GM12878 (cell line): ENCODE measurements at regions not wholly inside any gene's neighbourhood (a gene's known extent, or its start where the extent isn't known, plus 50 kb on each side); places are given as distances from the start of the nearest gene placed in this dataset.

Source experiments
- ATAC-seq: fragments of 200-7000 bp; cut with Tn5 transposase; 3 replicates; pipeline ENCODE4 v1.9.1; 2020; ENCODE audit warnings: mild to moderate bottlenecking, moderate library complexity
- BruUV-seq: library from RNA; stranded (reverse); fragments of 400-500 nt; replicated peaks from 2 replicates; lab custom pipeline; 2021; lab: Mats Ljungman, UMichigan
- CTCF ChIA-PET: fragments of 300-600 bp; sonication (Branson Sonifier 250); formaldehyde crosslinking; extraction: SDS; loops from one replicate; lab custom pipeline; 2021; ENCODE audit warnings: inconsistent platforms; lab: Yijun Ruan, JAX
- POLR2A ChIA-PET: fragments of 350-600 bp; formaldehyde crosslinking; extraction: SDS; loops from one replicate; lab custom pipeline; 2021; ENCODE audit warnings: inconsistent platforms; lab: Charles Lee
- RAD21 ChIA-PET: fragments of 300-600 bp; sonication (Branson Sonifier 250); formaldehyde crosslinking; loops from one replicate; lab custom pipeline; 2023; ENCODE audit warnings: antibody characterized with exemption; ENCODE audit not compliant: unreplicated experiment; lab: Charles Lee
- SMC1A ChIA-PET: fragments of 300-600 bp; sonication (Branson Sonifier 250); formaldehyde crosslinking; loops from one replicate; lab custom pipeline; 2023; ENCODE audit not compliant: unreplicated experiment, uncharacterized antibody; lab: Charles Lee
- DNase-seq: peaks from one replicate; pipeline ENCODE4 v3.0.0-alpha.2; 2011; ENCODE audit warnings: low read depth, low spot score
- FAIRE-seq: peaks from 3 replicates; lab custom pipeline; 2011; peaks lifted over from hg19 to GRCh38; lab: Jason Lieb, UNC
- H2AFZ ChIP-seq: 2 replicates; pipeline ENCODE4 v1.6.0; 2011; ENCODE audit warnings: low read depth, low read length, control low read depth; ENCODE audit not compliant: control insufficient read depth
- H3K27ac ChIP-seq: 2 replicates; pipeline ENCODE4 v1.5.1; 2011; ENCODE audit warnings: control low read depth; ENCODE audit not compliant: control insufficient read depth, insufficient read depth
- H3K27me3 ChIP-seq, 2 experiments: replicated peaks in 1 of 2; 2 replicates each; pipeline versions ENCODE4 v1.6.0 to v1.6.1; 2011; ENCODE audit warnings: low read length in 1 of 2; ENCODE audit not compliant: control insufficient read depth in 2 of 2, insufficient read depth in 2 of 2
- H3K36me3 ChIP-seq, 2 experiments: 2 replicates each; pipeline ENCODE4 v1.5.1; 2011; ENCODE audit warnings: low read length in 1 of 2; ENCODE audit not compliant: control insufficient read depth in 2 of 2, insufficient read depth in 2 of 2
- H3K4me1 ChIP-seq: 2 replicates; pipeline ENCODE4 v1.6.1; 2011; ENCODE audit warnings: mild to moderate bottlenecking, low read length, moderate library complexity, mixed read lengths; ENCODE audit not compliant: control insufficient read depth, insufficient read depth
- H3K4me2 ChIP-seq: 2 replicates; pipeline ENCODE4 v1.6.0; 2011; ENCODE audit warnings: control low read depth; ENCODE audit not compliant: control insufficient read depth, insufficient read depth
- H3K4me3 ChIP-seq: fragments of 200-600 bp; sonication (generic); 2 replicates; pipeline ENCODE4 v1.5.1; 2016
- H3K79me2 ChIP-seq: 2 replicates; pipeline ENCODE4 v1.6.0; 2011; ENCODE audit warnings: low read length; ENCODE audit not compliant: control insufficient read depth, insufficient read depth
- H3K9ac ChIP-seq: 2 replicates; pipeline ENCODE4 v1.8.0; 2011; ENCODE audit warnings: low read length, control low read depth, mixed read lengths; ENCODE audit not compliant: control insufficient read depth, insufficient read depth
- H3K9me3 ChIP-seq: replicated peaks from 3 replicates; pipeline ENCODE4 v1.5.1; 2011; ENCODE audit warnings: mild to moderate bottlenecking, low read length; ENCODE audit not compliant: control insufficient read depth, insufficient read depth
- H4K20me1 ChIP-seq: 2 replicates; pipeline ENCODE4 v1.6.0; 2011; ENCODE audit not compliant: control insufficient read depth, insufficient read depth
- E2F4 ChIP-seq: IDR thresholded peaks from 2 replicates; pipeline ENCODE4 v1.6.1; 2012; ENCODE audit warnings: low read depth, low read length, improper control_type of control experiment
- KDM1A ChIP-seq: fragments of 200-600 bp; sonication (generic); IDR thresholded peaks from 2 replicates; pipeline ENCODE4 v1.6.1; 2016; ENCODE audit warnings: borderline replicate concordance
- MEF2B ChIP-seq: fragments of 450-650 bp; IDR thresholded peaks from 2 replicates; pipeline ENCODE4 v1.6.1; 2018; ENCODE audit warnings: mild to moderate bottlenecking, moderate library complexity; ENCODE audit not compliant: partially characterized antibody, poor library complexity, severe bottlenecking
- NKRF ChIP-seq: fragments of 450-650 bp; conservative IDR thresholded peaks from 2 replicates; pipeline ENCODE4 v1.6.1; 2017; ENCODE audit warnings: mild to moderate bottlenecking, moderate library complexity
- PAX5 ChIP-seq: IDR thresholded peaks from 2 replicates; pipeline ENCODE4 v1.6.1; 2011; ENCODE audit warnings: low read depth, low read length, borderline replicate concordance
- SIN3A ChIP-seq: IDR thresholded peaks from 2 replicates; pipeline ENCODE4 v1.6.1; 2012; ENCODE audit warnings: low read depth, low read length, improper control_type of control experiment
- SMAD1 ChIP-seq: fragments of 450-650 bp; IDR thresholded peaks from 2 replicates; pipeline ENCODE4 v1.6.1; 2018; ENCODE audit warnings: mild to moderate bottlenecking, low read depth; ENCODE audit not compliant: partially characterized antibody
- TCF12 ChIP-seq: IDR thresholded peaks from 2 replicates; pipeline ENCODE4 v1.6.1; 2011; ENCODE audit warnings: low read depth, mild to moderate bottlenecking, low read length
- TCF7 ChIP-seq: IDR thresholded peaks from 2 replicates; pipeline ENCODE4 v1.6.1; 2014; ENCODE audit warnings: antibody characterized with exemption, borderline replicate concordance
- WRNIP1 ChIP-seq: IDR thresholded peaks from 2 replicates; pipeline ENCODE4 v1.6.1; 2011; ENCODE audit warnings: low read depth, low read length, improper control_type of control experiment, borderline replicate concordance
- ZNF24 ChIP-seq: fragments of 450-650 bp; IDR thresholded peaks from 2 replicates; pipeline ENCODE4 v1.6.1; 2017; ENCODE audit warnings: antibody characterized with exemption, mild to moderate bottlenecking
- WGBS: methylation state at CpG from one replicate; pipeline ENCODE4 v1.1.6; 2016; ENCODE audit warnings: low lambda C conversion rate; ENCODE audit not compliant: insufficient replicate concordance, insufficient coverage; ENCODE audit errors: missing lambda C conversion rate; 5-methylcytosine and 5-hydroxymethylcytosine counted together
- in situ Hi-C: fragments of 300-500 bp; cut with MboI; formaldehyde crosslinking; loops from 9 replicates; pipeline ENCODE4 v1.14.3; 2018; ENCODE audit warnings: mixed read lengths
- intact Hi-C: fragments of 100-400 bp; cut with micrococcal nuclease; formaldehyde crosslinking; loops from one replicate; pipeline ENCODE4 v1.14.2; 2022; ENCODE audit not compliant: unreplicated experiment

DNA sequence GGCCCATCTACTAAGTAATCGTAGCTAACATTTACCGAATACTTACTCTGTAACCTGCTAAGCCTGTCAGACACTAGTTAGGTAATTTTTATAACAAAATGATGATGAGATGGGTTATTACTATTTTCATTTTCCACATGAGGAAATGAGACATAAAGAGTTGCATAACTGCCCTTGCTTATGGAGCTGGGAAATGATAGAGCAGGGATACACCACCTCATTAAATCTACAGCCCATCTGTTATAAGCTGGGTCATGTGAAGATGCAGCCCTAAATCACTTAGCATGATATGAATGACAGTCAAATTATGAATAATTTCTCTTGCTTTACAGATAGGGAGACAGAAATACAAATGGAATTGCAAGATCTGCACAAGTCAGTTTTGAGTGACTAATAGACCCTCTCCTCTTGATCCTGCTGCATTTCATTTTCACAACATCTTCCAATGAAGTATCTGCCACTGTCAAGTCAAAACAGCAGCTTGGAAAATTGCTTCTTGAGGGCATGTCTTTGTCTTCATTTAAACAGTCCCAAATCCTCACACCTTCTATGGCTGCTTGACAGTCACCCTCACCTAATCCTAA lies 364.7 kb downstream of the PRELID2 start:
- CTCF ChIA-PET: no interaction called here
- intact Hi-C loops: no loop called here
- DNase-seq (no peak), ATAC-seq (no peak), FAIRE-seq (no peak)
- in situ Hi-C loops: no loop called here
- H3K4me3 ChIP-seq: no peak overlapping the region
- H3K79me2 ChIP-seq: no peaks in the 10 kb centered on the region
- no peaks in the 10 kb centered on the region for H3K27me3 ChIP-seq
- TF ChIP-seq PAX5 (no peak), NKRF (no peak), SIN3A (no peak), TCF12 (no peak), E2F4 (no peak), TCF7 (no peak), KDM1A (no peak), WRNIP1 (no peak), SMAD1 (no peak), ZNF24 (no peak), MEF2B (no peak)
- SMC1A ChIA-PET: no interaction called here
- H3K4me2 ChIP-seq: no peak overlapping the region
- no peaks in the 10 kb centered on the region for H4K20me1 ChIP-seq
- BruUV-seq: no TSS peak
- H3K36me3 ChIP-seq: no peaks in the 10 kb centered on the region
- RAD21 ChIA-PET: no interaction called here
- WGBS: 74% methylated on average over 2 of the region's 2 CpGs
- POLR2A ChIA-PET: no interaction called here
- H3K4me1 ChIP-seq: no peaks in the 10 kb centered on the region
- no peak overlapping the region for H3K9ac ChIP-seq
- no peaks in the 10 kb centered on the region for H3K9me3 ChIP-seq
- no peak overlapping the region for H3K27ac ChIP-seq
- H2AFZ ChIP-seq: no peak overlapping the region
